HPDE6-E6E7 (cell line): ENCODE measurements at regions not wholly inside any gene's neighbourhood (a gene's known extent, or its start where the extent isn't known, plus 50 kb on each side); places are given as distances from the start of the nearest gene placed in this dataset.

Source experiments
- DNase-seq: peaks from one replicate; pipeline ENCODE4 v3.0.0; 2011; ENCODE audit warnings: missing footprints; ENCODE audit errors: extremely low spot score

GRCh38 chr4:169810325-169811323 is 52.9 kb upstream of the HPF1 start:
- DNase-seq = peak; percentile 50

GRCh38 chr4:169807934-169808509 is 50.3 kb upstream of the HPF1 start:
- DNase-seq = no peak
